WTC11 (cell line): ENCODE measurements at regions not wholly inside any gene's neighbourhood (a gene's known extent, or its start where the extent isn't known, plus 50 kb on each side); places are given as distances from the start of the nearest gene placed in this dataset.

Source experiments
- ATAC-seq: fragments of 200-7000 bp; cut with Tn5 transposase; 2 replicates; pipeline ENCODE4 v1.10.0; 2021; ENCODE audit warnings: mild to moderate bottlenecking, moderate library complexity
- CTCF ChIA-PET: fragments of 300-600 bp; sonication (Branson Sonifier 250); formaldehyde crosslinking; loops from one replicate; lab custom pipeline; 2021; ENCODE audit warnings: antibody characterized with exemption; lab: Charles Lee
- POLR2A ChIA-PET: fragments of 350-600 bp; sonication (Branson Sonifier 250); formaldehyde crosslinking; loops from one replicate; lab custom pipeline; 2021; ENCODE audit warnings: antibody characterized with exemption; lab: Charles Lee
- DNase-seq: peaks from one replicate; pipeline ENCODE4 v3.0.0; 2021; ENCODE audit warnings: low spot score
- H3K27ac Mint-ChIP-seq: 2 replicates; pipeline ENCODE4 v1.8.0; 2021; ENCODE audit warnings: mixed read lengths
- H3K27me3 Mint-ChIP-seq: 2 replicates; pipeline ENCODE4 v1.8.0; 2021; ENCODE audit warnings: low read depth, mild to moderate bottlenecking, moderate library complexity, mixed read lengths
- H3K36me3 Mint-ChIP-seq: 2 replicates; pipeline ENCODE4 v1.8.0; 2021; ENCODE audit warnings: mixed read lengths
- H3K4me1 Mint-ChIP-seq: 2 replicates; pipeline ENCODE4 v1.8.0; 2022; ENCODE audit warnings: mixed read lengths
- H3K4me3 Mint-ChIP-seq: 2 replicates; pipeline ENCODE4 v1.8.0; 2021; ENCODE audit warnings: mild to moderate bottlenecking, moderate library complexity, mixed read lengths
- H3K9me3 Mint-ChIP-seq: 2 replicates; pipeline ENCODE4 v1.8.0; 2021; ENCODE audit warnings: mixed read lengths
- AFF4 ChIP-seq: sonication (generic); formaldehyde crosslinking; IDR thresholded peaks from 2 replicates; pipeline ENCODE4 v1.8.1; 2023; ENCODE audit warnings: mild to moderate bottlenecking, missing genetic modification reagents, borderline replicate concordance
- ATF6 ChIP-seq: sonication (generic); formaldehyde crosslinking; IDR thresholded peaks from 2 replicates; pipeline ENCODE4 v1.8.1; 2023; ENCODE audit warnings: mild to moderate bottlenecking, missing genetic modification reagents
- ELF4 ChIP-seq: sonication (generic); formaldehyde crosslinking; IDR thresholded peaks from 2 replicates; pipeline ENCODE4 v1.8.1; 2022; ENCODE audit warnings: low read depth, mild to moderate bottlenecking, moderate library complexity, missing genetic modification reagents
- FOXP1 ChIP-seq: sonication (generic); formaldehyde crosslinking; IDR thresholded peaks from 2 replicates; pipeline ENCODE4 v1.8.0; 2022; ENCODE audit warnings: missing genetic modification reagents, mild to moderate bottlenecking, moderate library complexity, borderline replicate concordance
- GABPB1 ChIP-seq: sonication (generic); formaldehyde crosslinking; IDR thresholded peaks from 2 replicates; pipeline ENCODE4 v1.8.1; 2023; ENCODE audit warnings: mild to moderate bottlenecking, missing genetic modification reagents
- MAX ChIP-seq: sonication (generic); formaldehyde crosslinking; IDR thresholded peaks from 2 replicates; pipeline ENCODE4 v1.8.0; 2022; ENCODE audit warnings: mild to moderate bottlenecking, missing genetic modification reagents
- NFE2L1 ChIP-seq: sonication (generic); formaldehyde crosslinking; IDR thresholded peaks from 2 replicates; pipeline ENCODE4 v1.8.1; 2023; ENCODE audit warnings: missing genetic modification reagents
- SMAD3 ChIP-seq: sonication (generic); formaldehyde crosslinking; IDR thresholded peaks from 2 replicates; pipeline ENCODE4 v1.8.0; 2022; ENCODE audit warnings: missing genetic modification reagents, mild to moderate bottlenecking, borderline replicate concordance
- TEAD4 ChIP-seq: sonication (generic); formaldehyde crosslinking; IDR thresholded peaks from 2 replicates; pipeline ENCODE4 v1.8.0; 2022; ENCODE audit warnings: mild to moderate bottlenecking, missing genetic modification reagents
- USF1 ChIP-seq: sonication (generic); formaldehyde crosslinking; IDR thresholded peaks from 2 replicates; pipeline ENCODE4 v1.8.0; 2022; ENCODE audit warnings: mild to moderate bottlenecking, missing genetic modification reagents
- ZNF121 ChIP-seq: sonication (generic); formaldehyde crosslinking; IDR thresholded peaks from 2 replicates; pipeline ENCODE4 v1.8.0; 2023; ENCODE audit warnings: missing genetic modification reagents
- ZNF138 ChIP-seq: sonication (generic); formaldehyde crosslinking; conservative IDR thresholded peaks from 2 replicates; pipeline ENCODE4 v1.8.1; 2022; ENCODE audit warnings: mild to moderate bottlenecking, moderate library complexity, missing genetic modification reagents
- ZNF219 ChIP-seq: sonication (generic); formaldehyde crosslinking; IDR thresholded peaks from 2 replicates; pipeline ENCODE4 v1.8.0; 2023; ENCODE audit warnings: missing genetic modification reagents, mild to moderate bottlenecking, borderline replicate concordance
- TF ChIP-seq, protein P1 (sequence below): fragments of 250-450 bp; sonication (Bioruptor Pico); IDR thresholded peaks from 2 replicates; pipeline ENCODE4 v2.1.2; 2022; ENCODE audit warnings: mild to moderate bottlenecking, moderate library complexity
- TF ChIP-seq, protein P2 (sequence below): sonication (generic); formaldehyde crosslinking; IDR thresholded peaks from 2 replicates; pipeline ENCODE4 v1.8.0; 2022; ENCODE audit warnings: mild to moderate bottlenecking, missing genetic modification reagents
- TF ChIP-seq, protein P3 (sequence below): sonication (generic); formaldehyde crosslinking; IDR thresholded peaks from 2 replicates; pipeline ENCODE4 v1.8.1; 2023; ENCODE audit warnings: mild to moderate bottlenecking, moderate library complexity, missing genetic modification reagents
- TF ChIP-seq, protein P4 (sequence below): fragments of 250-450 bp; sonication (Bioruptor Pico); IDR thresholded peaks from 2 replicates; pipeline ENCODE4 v1.9.0; 2021; ENCODE audit warnings: mild to moderate bottlenecking, borderline replicate concordance

GRCh38 chr2:180876506-180876905 lies 103.9 kb upstream of the UBE2E3 start:
- H3K4me3 Mint-ChIP-seq = no peak overlapping the region
- no peak for TF ChIP-seq FOXP1 (CRISPR knock-in tag)
- no peak for TF ChIP-seq ELF4 (CRISPR knock-in tag)
- TF ChIP-seq, protein P1, sequence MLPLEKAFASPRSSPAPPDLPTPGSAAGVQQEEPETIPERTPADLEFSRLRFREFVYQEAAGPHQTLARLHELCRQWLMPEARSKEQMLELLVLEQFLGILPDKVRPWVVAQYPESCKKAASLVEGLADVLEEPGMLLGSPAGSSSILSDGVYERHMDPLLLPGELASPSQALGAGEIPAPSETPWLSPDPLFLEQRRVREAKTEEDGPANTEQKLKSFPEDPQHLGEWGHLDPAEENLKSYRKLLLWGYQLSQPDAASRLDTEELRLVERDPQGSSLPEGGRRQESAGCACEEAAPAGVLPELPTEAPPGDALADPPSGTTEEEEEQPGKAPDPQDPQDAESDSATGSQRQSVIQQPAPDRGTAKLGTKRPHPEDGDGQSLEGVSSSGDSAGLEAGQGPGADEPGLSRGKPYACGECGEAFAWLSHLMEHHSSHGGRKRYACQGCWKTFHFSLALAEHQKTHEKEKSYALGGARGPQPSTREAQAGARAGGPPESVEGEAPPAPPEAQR (CRISPR knock-in tag) = no peak
- no peak for TF ChIP-seq SMAD3 (CRISPR knock-in tag)
- TF ChIP-seq MAX = no peak
- TF ChIP-seq, protein P2, sequence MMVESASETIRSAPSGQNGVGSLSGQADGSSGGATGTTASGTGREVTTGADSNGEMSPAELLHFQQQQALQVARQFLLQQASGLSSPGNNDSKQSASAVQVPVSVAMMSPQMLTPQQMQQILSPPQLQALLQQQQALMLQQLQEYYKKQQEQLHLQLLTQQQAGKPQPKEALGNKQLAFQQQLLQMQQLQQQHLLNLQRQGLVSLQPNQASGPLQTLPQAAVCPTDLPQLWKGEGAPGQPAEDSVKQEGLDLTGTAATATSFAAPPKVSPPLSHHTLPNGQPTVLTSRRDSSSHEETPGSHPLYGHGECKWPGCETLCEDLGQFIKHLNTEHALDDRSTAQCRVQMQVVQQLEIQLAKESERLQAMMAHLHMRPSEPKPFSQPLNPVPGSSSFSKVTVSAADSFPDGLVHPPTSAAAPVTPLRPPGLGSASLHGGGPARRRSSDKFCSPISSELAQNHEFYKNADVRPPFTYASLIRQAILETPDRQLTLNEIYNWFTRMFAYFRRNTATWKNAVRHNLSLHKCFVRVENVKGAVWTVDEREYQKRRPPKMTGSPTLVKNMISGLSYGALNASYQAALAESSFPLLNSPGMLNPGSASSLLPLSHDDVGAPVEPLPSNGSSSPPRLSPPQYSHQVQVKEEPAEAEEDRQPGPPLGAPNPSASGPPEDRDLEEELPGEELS (CRISPR knock-in tag) = no peak
- no peak for TF ChIP-seq GABPB1 (CRISPR knock-in tag)
- no peak for TF ChIP-seq ATF6 (CRISPR knock-in tag)
- TF ChIP-seq, protein P3, sequence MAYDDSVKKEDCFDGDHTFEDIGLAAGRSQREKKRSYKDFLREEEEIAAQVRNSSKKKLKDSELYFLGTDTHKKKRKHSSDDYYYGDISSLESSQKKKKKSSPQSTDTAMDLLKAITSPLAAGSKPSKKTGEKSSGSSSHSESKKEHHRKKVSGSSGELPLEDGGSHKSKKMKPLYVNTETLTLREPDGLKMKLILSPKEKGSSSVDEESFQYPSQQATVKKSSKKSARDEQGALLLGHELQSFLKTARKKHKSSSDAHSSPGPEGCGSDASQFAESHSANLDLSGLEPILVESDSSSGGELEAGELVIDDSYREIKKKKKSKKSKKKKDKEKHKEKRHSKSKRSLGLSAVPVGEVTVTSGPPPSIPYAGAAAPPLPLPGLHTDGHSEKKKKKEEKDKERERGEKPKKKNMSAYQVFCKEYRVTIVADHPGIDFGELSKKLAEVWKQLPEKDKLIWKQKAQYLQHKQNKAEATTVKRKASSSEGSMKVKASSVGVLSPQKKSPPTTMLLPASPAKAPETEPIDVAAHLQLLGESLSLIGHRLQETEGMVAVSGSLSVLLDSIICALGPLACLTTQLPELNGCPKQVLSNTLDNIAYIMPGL = no peak
- TF ChIP-seq TEAD4 (CRISPR knock-in tag) = no peak
- no peak for TF ChIP-seq ZNF219 (CRISPR knock-in tag)
- TF ChIP-seq AFF4 (CRISPR knock-in tag) = no peak
- no peak for TF ChIP-seq NFE2L1 (CRISPR knock-in tag)
- no peak for TF ChIP-seq USF1 (CRISPR knock-in tag)
- TF ChIP-seq ZNF121 (CRISPR knock-in tag) = no peak
- no peak for TF ChIP-seq ZNF138 (CRISPR knock-in tag)
- TF ChIP-seq, protein P4, sequence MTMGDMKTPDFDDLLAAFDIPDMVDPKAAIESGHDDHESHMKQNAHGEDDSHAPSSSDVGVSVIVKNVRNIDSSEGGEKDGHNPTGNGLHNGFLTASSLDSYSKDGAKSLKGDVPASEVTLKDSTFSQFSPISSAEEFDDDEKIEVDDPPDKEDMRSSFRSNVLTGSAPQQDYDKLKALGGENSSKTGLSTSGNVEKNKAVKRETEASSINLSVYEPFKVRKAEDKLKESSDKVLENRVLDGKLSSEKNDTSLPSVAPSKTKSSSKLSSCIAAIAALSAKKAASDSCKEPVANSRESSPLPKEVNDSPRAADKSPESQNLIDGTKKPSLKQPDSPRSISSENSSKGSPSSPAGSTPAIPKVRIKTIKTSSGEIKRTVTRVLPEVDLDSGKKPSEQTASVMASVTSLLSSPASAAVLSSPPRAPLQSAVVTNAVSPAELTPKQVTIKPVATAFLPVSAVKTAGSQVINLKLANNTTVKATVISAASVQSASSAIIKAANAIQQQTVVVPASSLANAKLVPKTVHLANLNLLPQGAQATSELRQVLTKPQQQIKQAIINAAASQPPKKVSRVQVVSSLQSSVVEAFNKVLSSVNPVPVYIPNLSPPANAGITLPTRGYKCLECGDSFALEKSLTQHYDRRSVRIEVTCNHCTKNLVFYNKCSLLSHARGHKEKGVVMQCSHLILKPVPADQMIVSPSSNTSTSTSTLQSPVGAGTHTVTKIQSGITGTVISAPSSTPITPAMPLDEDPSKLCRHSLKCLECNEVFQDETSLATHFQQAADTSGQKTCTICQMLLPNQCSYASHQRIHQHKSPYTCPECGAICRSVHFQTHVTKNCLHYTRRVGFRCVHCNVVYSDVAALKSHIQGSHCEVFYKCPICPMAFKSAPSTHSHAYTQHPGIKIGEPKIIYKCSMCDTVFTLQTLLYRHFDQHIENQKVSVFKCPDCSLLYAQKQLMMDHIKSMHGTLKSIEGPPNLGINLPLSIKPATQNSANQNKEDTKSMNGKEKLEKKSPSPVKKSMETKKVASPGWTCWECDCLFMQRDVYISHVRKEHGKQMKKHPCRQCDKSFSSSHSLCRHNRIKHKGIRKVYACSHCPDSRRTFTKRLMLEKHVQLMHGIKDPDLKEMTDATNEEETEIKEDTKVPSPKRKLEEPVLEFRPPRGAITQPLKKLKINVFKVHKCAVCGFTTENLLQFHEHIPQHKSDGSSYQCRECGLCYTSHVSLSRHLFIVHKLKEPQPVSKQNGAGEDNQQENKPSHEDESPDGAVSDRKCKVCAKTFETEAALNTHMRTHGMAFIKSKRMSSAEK = no peak
- H3K36me3 Mint-ChIP-seq = no peaks in the 10 kb centered on the region
- H3K9me3 Mint-ChIP-seq = peaks cover 22% of the 10 kb centered on the region
- POLR2A ChIA-PET = no interaction called here
- ATAC-seq = no peak
- no peaks in the 10 kb centered on the region for H3K27me3 Mint-ChIP-seq
- CTCF ChIA-PET = no interaction called here
- H3K4me1 Mint-ChIP-seq = no peaks in the 10 kb centered on the region
- no peak for DNase-seq
- H3K27ac Mint-ChIP-seq = no peak overlapping the region
